Breast epithelium (tissue), 3 donors: ENCODE measurements at regions not wholly inside any gene's neighbourhood (a gene's known extent, or its start where the extent isn't known, plus 50 kb on each side); places are given as distances from the start of the nearest gene placed in this dataset.

Source experiments
- CTCF ChIP-seq, 3 donors: fragments of 450-650 bp; IDR thresholded peaks; one replicate each; pipeline ENCODE4 v1.5.1; 2016 to 2017; ENCODE audit warnings: antibody characterized with exemption in 3 of 3, mild to moderate bottlenecking in 3 of 3, moderate library complexity in 3 of 3
- POLR2A ChIP-seq: fragments of 450-650 bp; IDR thresholded peaks from one replicate; pipeline ENCODE4 v1.6.1; 2016; ENCODE audit warnings: antibody characterized with exemption, mild to moderate bottlenecking, moderate library complexity
- POLR2AphosphoS5 ChIP-seq, 3 donors: sonication (generic); formaldehyde crosslinking; IDR thresholded peaks; one replicate each; pipeline ENCODE4 v1.6.1; 2017; ENCODE audit warnings: antibody characterized with exemption in 3 of 3

- no peak for TF ChIP-seq CTCF (IDR thresholded peaks at IDR 0.05)
- no peak for TF ChIP-seq POLR2AphosphoS5 (IDR thresholded peaks at IDR 0.05)
- TF ChIP-seq POLR2A: no peak
These were observed 637.0 kb downstream of the ZNF716 start for GRCh38 chr7:58086871-58087535.
